ENCODE measurements at regions not wholly inside any gene's neighbourhood (a gene's known extent, or its start where the extent isn't known, plus 50 kb on each side); places are given as distances from the start of the nearest gene placed in this dataset.

GRCh38 chr12:67425394-67425793, 156.2 kb downstream of the CAND1 start:
- in situ Hi-C loops (cut with HindIII; ENCODE audit: low sequenced_read_pairs): no loop called here

GRCh38 chr12:67426067-67426466, 156.9 kb downstream of the CAND1 start:
- in situ Hi-C loops (cut with HindIII; ENCODE audit: low sequenced_read_pairs): no loop called here

GRCh38 chr12:67427336-67427735, 158.2 kb downstream of the CAND1 start:
- in situ Hi-C loops (cut with HindIII; ENCODE audit: low sequenced_read_pairs): no loop called here

- in situ Hi-C loops (cut with HindIII; ENCODE audit: low sequenced_read_pairs): no loop called here
Measured at GRCh38 chr12:67428431-67428830, 159.3 kb downstream of the CAND1 start.

GRCh38 chr12:67430708-67431335, 161.7 kb downstream of the CAND1 start:
- in situ Hi-C loops (cut with HindIII; ENCODE audit: low sequenced_read_pairs): no loop called here

- in situ Hi-C loops (cut with HindIII; ENCODE audit: low sequenced_read_pairs): no loop called here
Measured at GRCh38 chr12:67431411-67432020, 162.4 kb downstream of the CAND1 start.

- in situ Hi-C loops (cut with HindIII; ENCODE audit: low sequenced_read_pairs): no loop called here
Measured at GRCh38 chr12:67433385-67434175, 164.4 kb downstream of the CAND1 start.

- in situ Hi-C loops (cut with HindIII; ENCODE audit: low sequenced_read_pairs): no loop called here
Measured at GRCh38 chr12:67434671-67435370, 165.7 kb downstream of the CAND1 start.

GRCh38 chr12:67436230-67436629, 167.1 kb downstream of the CAND1 start:
- in situ Hi-C loops (cut with HindIII; ENCODE audit: low sequenced_read_pairs): no loop called here

GRCh38 chr12:67437011-67437410, 167.9 kb downstream of the CAND1 start:
- in situ Hi-C loops (cut with HindIII; ENCODE audit: low sequenced_read_pairs): no loop called here

GRCh38 chr12:67439611-67440010, 170.5 kb downstream of the CAND1 start:
- in situ Hi-C loops (cut with HindIII; ENCODE audit: low sequenced_read_pairs): no loop called here

- in situ Hi-C loops (cut with HindIII; ENCODE audit: low sequenced_read_pairs): no loop called here
Measured at GRCh38 chr12:67441736-67442346, 172.7 kb downstream of the CAND1 start.

- in situ Hi-C loops (cut with HindIII; ENCODE audit: low sequenced_read_pairs): no loop called here
Measured at GRCh38 chr12:67442347-67442841, 173.2 kb downstream of the CAND1 start.

- in situ Hi-C loops (cut with HindIII; ENCODE audit: low sequenced_read_pairs): no loop called here
Measured at GRCh38 chr12:67442896-67443295, 173.7 kb downstream of the CAND1 start.

GRCh38 chr12:67444542-67444941, 175.4 kb downstream of the CAND1 start:
- in situ Hi-C loops (cut with HindIII; ENCODE audit: low sequenced_read_pairs): no loop called here

GRCh38 chr12:67446716-67447115, 177.6 kb downstream of the CAND1 start:
- in situ Hi-C loops (cut with HindIII; ENCODE audit: low sequenced_read_pairs): no loop called here

- in situ Hi-C loops (cut with HindIII; ENCODE audit: low sequenced_read_pairs): no loop called here
Measured at GRCh38 chr12:67447180-67447579, 178.0 kb downstream of the CAND1 start.

- in situ Hi-C loops (cut with HindIII; ENCODE audit: low sequenced_read_pairs): no loop called here
Measured at GRCh38 chr12:67449591-67450052, 180.5 kb downstream of the CAND1 start.

- in situ Hi-C loops (cut with HindIII; ENCODE audit: low sequenced_read_pairs): no loop called here
Measured at GRCh38 chr12:67450441-67450840, 181.3 kb downstream of the CAND1 start.

- in situ Hi-C loops (cut with HindIII; ENCODE audit: low sequenced_read_pairs): no loop called here
Measured at GRCh38 chr12:67451206-67451605, 182.0 kb downstream of the CAND1 start.
